ENCODE measurements at regions not wholly inside any gene's neighbourhood (a gene's known extent, or its start where the extent isn't known, plus 50 kb on each side); places are given as distances from the start of the nearest gene placed in this dataset.

DNA sequence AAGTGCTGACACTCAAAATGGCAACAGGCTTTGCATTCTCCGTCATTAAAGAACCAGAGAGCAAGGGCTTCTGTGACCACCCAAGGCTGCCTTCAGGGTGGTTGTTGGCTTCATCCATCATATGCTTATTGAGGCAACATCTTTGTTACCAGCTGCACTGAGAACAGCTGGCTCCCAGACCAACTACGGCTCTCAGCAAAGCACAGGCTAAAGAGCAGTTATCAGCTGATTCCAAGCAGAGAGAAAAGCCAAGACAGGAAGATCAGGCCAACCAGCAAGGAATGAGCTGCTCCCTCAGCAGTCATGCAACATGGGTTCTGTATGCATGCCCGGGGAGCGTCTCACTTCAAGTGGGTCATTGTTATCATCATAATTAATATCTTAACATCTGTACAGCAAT is 358.9 kb downstream of the ACTL7B start:
- no peaks in the 10 kb centered on the region for H3K9me3 ChIP-seq
- H3K27ac ChIP-seq = no peak overlapping the region
- TF ChIP-seq CTCF (IDR thresholded peaks at IDR 0.05) (no peak), POLR2AphosphoS5 (IDR thresholded peaks at IDR 0.05; ENCODE audit: insufficient read depth in 1 of 2, low read depth in 1 of 2) (no peak), POLR2A (IDR thresholded peaks at IDR 0.05) (no peak)
- DNase-seq (ENCODE audit: extremely low spot score in 2 of 2) = no peak
- no peak overlapping the region for H3K4me3 ChIP-seq
- no peaks in the 10 kb centered on the region for H3K4me1 ChIP-seq
- no peaks in the 10 kb centered on the region for H3K27me3 ChIP-seq
- H3K36me3 ChIP-seq = no peaks in the 10 kb centered on the region
- intact Hi-C loops (cut with DNase I) = no loop called here

- Histone ChIP-seq H3K27me3 (no peaks in the 10 kb centered on the region), H3K36me3 (no peaks in the 10 kb centered on the region), H3K27ac (no peak overlapping the region), H3K4me1 (peaks cover 3% of the 10 kb centered on the region), H3K9me3 (no peaks in the 10 kb centered on the region), H3K4me3 (no peak overlapping the region)
- TF ChIP-seq POLR2AphosphoS5 (IDR thresholded peaks at IDR 0.05; ENCODE audit: insufficient read depth in 1 of 2, low read depth in 1 of 2) (peak in 1 of 2 donors; percentile 54), CTCF (IDR thresholded peaks at IDR 0.05) (no peak)
- intact Hi-C loops (cut with DNase I) = no loop called here
- DNase-seq (ENCODE audit: extremely low spot score in 2 of 2) = no peak
These were observed 366.2 kb downstream of the ACTL7B start for GRCh38 chr9:108489567-108489966.

- no peak overlapping the region for H3K27ac ChIP-seq
- no peak for DNase-seq (ENCODE audit: extremely low spot score in 2 of 2)
- peaks cover 3% of the 10 kb centered on the region for H3K4me1 ChIP-seq
- no peaks in the 10 kb centered on the region for H3K9me3 ChIP-seq
- no peaks in the 10 kb centered on the region for H3K36me3 ChIP-seq
- intact Hi-C loops (cut with DNase I) = no loop called here
- no peaks in the 10 kb centered on the region for H3K27me3 ChIP-seq
- TF ChIP-seq POLR2AphosphoS5 (IDR thresholded peaks at IDR 0.05; ENCODE audit: insufficient read depth in 1 of 2, low read depth in 1 of 2) (no peak), POLR2A (IDR thresholded peaks at IDR 0.05) (no peak), CTCF (IDR thresholded peaks at IDR 0.05) (no peak)
- no peak overlapping the region for H3K4me3 ChIP-seq
These were observed 369.0 kb downstream of the ACTL7B start for GRCh38 chr9:108486831-108487230.

- H3K27ac ChIP-seq = no peak overlapping the region
- no peak for DNase-seq (ENCODE audit: extremely low spot score in 2 of 2)
- no peaks in the 10 kb centered on the region for H3K27me3 ChIP-seq
- H3K36me3 ChIP-seq = no peaks in the 10 kb centered on the region
- H3K9me3 ChIP-seq = no peaks in the 10 kb centered on the region
- peaks cover 14% of the 10 kb centered on the region for H3K4me1 ChIP-seq
- no peak overlapping the region for H3K4me3 ChIP-seq
- intact Hi-C loops (cut with DNase I) = no loop called here
- TF ChIP-seq POLR2A (IDR thresholded peaks at IDR 0.05) (no peak), POLR2AphosphoS5 (IDR thresholded peaks at IDR 0.05; ENCODE audit: insufficient read depth in 1 of 2, low read depth in 1 of 2) (no peak), CTCF (IDR thresholded peaks at IDR 0.05) (no peak)
These were observed 371.3 kb downstream of the ACTL7B start for GRCh38 chr9:108484468-108484867.

DNA sequence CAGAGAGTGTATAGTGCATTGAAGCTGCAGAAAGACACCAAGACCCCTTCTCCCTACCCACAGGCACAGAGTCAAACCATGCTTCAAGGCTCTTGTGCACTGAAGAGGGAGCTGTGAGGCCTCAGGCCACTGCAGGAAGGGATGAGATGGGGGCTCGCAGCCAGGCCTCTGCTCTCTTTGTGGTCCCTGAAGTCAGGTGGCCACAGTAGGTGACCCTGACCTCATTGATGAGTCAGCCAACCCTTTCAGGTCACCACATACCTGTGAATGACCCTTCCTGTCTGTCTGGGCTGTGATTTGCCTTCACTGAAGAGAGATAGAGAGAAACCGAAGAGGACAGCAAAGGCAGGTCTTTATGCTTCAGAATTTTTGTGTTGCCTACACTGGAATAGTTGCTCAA is 372.1 kb downstream of the ACTL7B start:
- Histone ChIP-seq H3K4me3 (no peak overlapping the region), H3K4me1 (peaks cover 14% of the 10 kb centered on the region), H3K9me3 (no peaks in the 10 kb centered on the region), H3K27me3 (no peaks in the 10 kb centered on the region), H3K27ac (no peak overlapping the region), H3K36me3 (no peaks in the 10 kb centered on the region)
- intact Hi-C loops (cut with DNase I) = no loop called here
- no peak for DNase-seq (ENCODE audit: extremely low spot score in 2 of 2)
- TF ChIP-seq POLR2A (IDR thresholded peaks at IDR 0.05) (no peak), POLR2AphosphoS5 (IDR thresholded peaks at IDR 0.05; ENCODE audit: insufficient read depth in 1 of 2, low read depth in 1 of 2) (no peak), CTCF (IDR thresholded peaks at IDR 0.05) (no peak)

Data from vagina (tissue), 2 donors.